IMR-90 (cell line): ENCODE measurements at regions not wholly inside any gene's neighbourhood (a gene's known extent, or its start where the extent isn't known, plus 50 kb on each side); places are given as distances from the start of the nearest gene placed in this dataset.

Experiments
- ATAC-seq: fragments of 200-7000 bp; cut with Tn5 transposase; 2 replicates; pipeline ENCODE4 v1.9.1; 2020; ENCODE audit warnings: low read depth, mild to moderate bottlenecking, moderate library complexity
- BruUV-seq: library from RNA; stranded (reverse); fragments of 400-500 nt; replicated peaks from 2 replicates; lab custom pipeline; 2021; lab: Mats Ljungman, UMichigan
- CTCF ChIA-PET: fragments of 300-600 bp; formaldehyde crosslinking; extraction: SDS; loops from one replicate; lab custom pipeline; 2021; ENCODE audit warnings: antibody characterized with exemption; lab: Yijun Ruan, JAX
- POLR2A ChIA-PET: fragments of 300-600 bp; sonication (Branson Sonifier 250); formaldehyde crosslinking; loops from one replicate; lab custom pipeline; 2022; ENCODE audit warnings: antibody characterized with exemption; ENCODE audit not compliant: unreplicated experiment; lab: Charles Lee
- DNase-seq: peaks from one replicate; pipeline ENCODE4 v3.0.0; 2013
- H2AFZ ChIP-seq: replicated peaks from 2 replicates; pipeline ENCODE3; 2013; ENCODE audit warnings: low read length, mild to moderate bottlenecking; ENCODE audit not compliant: poor library complexity
- H2AK5ac ChIP-seq: 2 replicates; pipeline ENCODE4 v1.6.1; 2013; ENCODE audit warnings: low read depth, low read length, inconsistent platforms
- H2AK9ac ChIP-seq: replicated peaks from 2 replicates; pipeline ENCODE3; 2013; ENCODE audit warnings: mild to moderate bottlenecking, low read depth, low read length, moderate library complexity; ENCODE audit not compliant: poor library complexity
- H2BK120ac ChIP-seq: 2 replicates; pipeline ENCODE4 v1.6.1; 2013; ENCODE audit warnings: low read depth, low read length, inconsistent platforms
- H2BK15ac ChIP-seq: 3 replicates; pipeline ENCODE4 v1.6.1; 2013; ENCODE audit warnings: low read depth, low read length, inconsistent platforms
- H2BK20ac ChIP-seq: 2 replicates; pipeline ENCODE4 v1.6.1; 2013; ENCODE audit warnings: low read depth, mild to moderate bottlenecking, inconsistent platforms, low read length, moderate library complexity
- H2BK5ac ChIP-seq: 2 replicates; pipeline ENCODE4 v1.6.1; 2013; ENCODE audit warnings: mild to moderate bottlenecking, low read depth, low read length, inconsistent platforms; ENCODE audit not compliant: poor library complexity, severe bottlenecking
- H3K14ac ChIP-seq: replicated peaks from 2 replicates; pipeline ENCODE4 v1.6.1; 2013; ENCODE audit warnings: low read depth, low read length, inconsistent platforms
- H3K18ac ChIP-seq: 2 replicates; pipeline ENCODE4 v1.6.1; 2013; ENCODE audit warnings: low read depth, low read length, control low read depth
- H3K23ac ChIP-seq: 2 replicates; pipeline ENCODE4 v1.6.1; 2013; ENCODE audit warnings: low read depth, low read length, inconsistent platforms
- H3K27ac ChIP-seq: 2 replicates; pipeline ENCODE4 v1.5.1; 2013; ENCODE audit warnings: mild to moderate bottlenecking, control low read depth, low read length; ENCODE audit not compliant: insufficient read depth
- H3K27me3 ChIP-seq: 2 replicates; pipeline ENCODE4 v1.6.1; 2013; ENCODE audit warnings: low read length; ENCODE audit not compliant: control insufficient read depth, insufficient read depth
- H3K36me3 ChIP-seq: 2 replicates; pipeline ENCODE4 v1.6.1; 2013; ENCODE audit warnings: low read length, mixed read lengths; ENCODE audit not compliant: control insufficient read depth, insufficient read depth
- H3K4ac ChIP-seq: 2 replicates; pipeline ENCODE4 v1.6.1; 2013; ENCODE audit warnings: low read depth, low read length, inconsistent platforms
- H3K4me1 ChIP-seq: 2 replicates; pipeline ENCODE4 v1.6.1; 2013; ENCODE audit warnings: low read length, mixed read lengths; ENCODE audit not compliant: control insufficient read depth, insufficient read depth
- H3K4me2 ChIP-seq: 2 replicates; pipeline ENCODE4 v1.6.1; 2013; ENCODE audit warnings: low read depth, mild to moderate bottlenecking, control low read depth, low read length, moderate library complexity
- H3K4me3 ChIP-seq: 2 replicates; pipeline ENCODE4 v1.5.1; 2013; ENCODE audit warnings: low read depth, mild to moderate bottlenecking, control low read depth, low read length, moderate library complexity; ENCODE audit not compliant: insufficient read depth
- H3K56ac ChIP-seq: 2 replicates; pipeline ENCODE4 v1.6.1; 2013; ENCODE audit warnings: low read length, inconsistent platforms; ENCODE audit not compliant: insufficient read depth; ENCODE audit errors: extremely low read depth
- H3K79me1 ChIP-seq, 2 experiments: 2 replicates each; pipeline ENCODE4 v1.6.1; 2013; ENCODE audit warnings: low read length in 2 of 2, inconsistent platforms in 1 of 2, low read depth in 1 of 2
- H3K9ac ChIP-seq: 2 replicates; pipeline ENCODE4 v1.6.1; 2013; ENCODE audit warnings: low read depth, low read length, control low read depth
- H3K9me1 ChIP-seq: 2 replicates; pipeline ENCODE4 v1.6.1; 2013; ENCODE audit warnings: low read length, inconsistent platforms; ENCODE audit not compliant: insufficient read depth
- H3K9me3 ChIP-seq: 2 replicates; pipeline ENCODE4 v1.6.1; 2013; ENCODE audit warnings: low read length; ENCODE audit not compliant: control insufficient read depth, insufficient read depth
- H4K20me1 ChIP-seq: 2 replicates; pipeline ENCODE4 v1.6.1; 2013; ENCODE audit warnings: low read length, inconsistent platforms; ENCODE audit not compliant: insufficient read depth
- H4K5ac ChIP-seq: 2 replicates; pipeline ENCODE4 v1.6.1; 2013; ENCODE audit warnings: mild to moderate bottlenecking, low read depth, low read length, control low read depth
- H4K8ac ChIP-seq, 2 experiments: 2 replicates each; pipeline ENCODE4 v1.6.1; 2013; ENCODE audit warnings: low read depth in 2 of 2, low read length in 2 of 2, control low read depth in 1 of 2, inconsistent platforms in 1 of 2
- H4K91ac ChIP-seq: 2 replicates; pipeline ENCODE4 v1.6.1; 2013; ENCODE audit warnings: low read depth, low read length, inconsistent platforms; ENCODE audit not compliant: insufficient read depth
- BHLHE40 ChIP-seq: fragments of 150-350 bp; IDR thresholded peaks from 2 replicates; pipeline ENCODE4 v1.6.1; 2016; ENCODE audit warnings: mild to moderate bottlenecking, low read depth, low read length
- CEBPB ChIP-seq: IDR thresholded peaks from 2 replicates; pipeline ENCODE4 v1.6.1; 2012; ENCODE audit warnings: low read depth, low read length, improper control_type of control experiment
- FOS ChIP-seq: fragments of 150-350 bp; IDR thresholded peaks from 2 replicates; pipeline ENCODE4 v1.6.1; 2016; ENCODE audit warnings: low read depth, low read length
- MAFK ChIP-seq: IDR thresholded peaks from 2 replicates; pipeline ENCODE4 v1.6.1; 2012; ENCODE audit warnings: low read depth, low read length, improper control_type of control experiment
- MAZ ChIP-seq: IDR thresholded peaks from 2 replicates; pipeline ENCODE4 v1.6.1; 2012; ENCODE audit warnings: low read depth, mild to moderate bottlenecking, low read length, improper control_type of control experiment, moderate library complexity, borderline replicate concordance
- MXI1 ChIP-seq: IDR thresholded peaks from 2 replicates; pipeline ENCODE4 v1.6.1; 2012; ENCODE audit warnings: low read depth, mild to moderate bottlenecking, low read length, moderate library complexity, borderline replicate concordance
- NFE2L2 ChIP-seq: fragments of 150-350 bp; IDR thresholded peaks from 2 replicates; pipeline ENCODE4 v1.6.1; 2016; ENCODE audit warnings: low read depth, mild to moderate bottlenecking, low read length
- POLR2A ChIP-seq: IDR thresholded peaks from 2 replicates; pipeline ENCODE4 v1.6.1; 2012; ENCODE audit warnings: mild to moderate bottlenecking, low read depth, low read length
- RAD21 ChIP-seq: IDR thresholded peaks from 2 replicates; pipeline ENCODE4 v1.6.1; 2012; ENCODE audit warnings: low read length, improper control_type of control experiment
- RCOR1 ChIP-seq: IDR thresholded peaks from 2 replicates; pipeline ENCODE4 v1.6.1; 2012; ENCODE audit warnings: mild to moderate bottlenecking, low read length, improper control_type of control experiment; ENCODE audit not compliant: insufficient replicate concordance
- RFX5 ChIP-seq: IDR thresholded peaks from 2 replicates; pipeline ENCODE4 v1.8.0; 2012; ENCODE audit warnings: low read depth, mild to moderate bottlenecking, low read length, moderate library complexity
- SMC3 ChIP-seq: fragments of 150-350 bp; IDR thresholded peaks from 2 replicates; pipeline ENCODE4 v1.6.1; 2016; ENCODE audit warnings: low read depth, mild to moderate bottlenecking, antibody characterized with exemption, low read length, moderate library complexity
- WGBS, 2 experiments: methylation state at CpG; one replicate each; pipeline versions ENCODE4 v1.1.5 to v1.1.7; 2013; ENCODE audit warnings: missing lambda C conversion rate in 2 of 2; ENCODE audit not compliant: insufficient read length in 1 of 2; ENCODE audit errors: extremely low coverage in 2 of 2; 5-methylcytosine and 5-hydroxymethylcytosine counted together
- dilution Hi-C: fragments of 300-500 bp; cut with HindIII; formaldehyde crosslinking; loops from one replicate; pipeline ENCODE4 v1.14.3; 2018; ENCODE audit warnings: low sequenced_read_pairs; ENCODE audit not compliant: unreplicated experiment
- in situ Hi-C: fragments of 300-500 bp; cut with MboI; formaldehyde crosslinking; loops from 3 replicates; pipeline ENCODE4 v1.14.3; 2019; ENCODE audit warnings: low sequenced_read_pairs, inconsistent platforms, mixed read lengths
- intact Hi-C: fragments of 100-400 bp; cut with micrococcal nuclease; formaldehyde crosslinking; loops from 2 replicates; pipeline ENCODE4 v1.10.0; 2022
- TF ChIP-seq, protein P1 (sequence below): conservative IDR thresholded peaks from 2 replicates; pipeline ENCODE4 v1.5.1; 2012; ENCODE audit warnings: mild to moderate bottlenecking, low read depth, low read length, improper control_type of control experiment
- TF ChIP-seq, protein P2 (sequence below): fragments of 150-350 bp; IDR thresholded peaks from 2 replicates; pipeline ENCODE4 v1.6.1; 2017; ENCODE audit warnings: mild to moderate bottlenecking, antibody characterized with exemption, low read length, low read depth
- TF ChIP-seq, protein P3 (sequence below): fragments of 150-350 bp; IDR thresholded peaks from 2 replicates; pipeline ENCODE4 v1.6.1; 2016; ENCODE audit warnings: low read depth, mild to moderate bottlenecking, low read length, moderate library complexity, borderline replicate concordance

DNA sequence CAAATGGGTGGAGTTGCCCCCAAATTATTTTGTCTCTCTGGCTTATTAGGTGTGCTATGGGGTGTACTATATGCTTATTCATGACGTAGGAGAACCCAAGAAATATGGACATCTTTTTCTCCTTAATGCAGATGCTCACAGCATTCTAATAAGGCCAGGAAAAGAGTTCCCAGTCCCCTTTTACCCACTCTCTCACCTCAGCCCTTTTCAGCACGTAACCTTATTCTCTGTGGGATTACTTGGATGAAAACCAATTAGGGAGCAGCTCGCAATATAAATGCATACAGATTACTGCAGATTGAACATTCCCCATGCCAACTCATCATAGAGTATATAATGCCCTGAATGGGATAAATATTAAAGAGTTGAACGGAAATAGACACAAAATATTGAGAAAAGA is 891.2 kb upstream of the POU3F3 start:
- Histone ChIP-seq H3K4me1 (no peaks in the 10 kb centered on the region), H4K5ac (no peak overlapping the region), H3K14ac (no peak overlapping the region), H2BK15ac (no peak overlapping the region), H4K8ac (no peak overlapping the region), H3K56ac (no peak overlapping the region), H2AK5ac (no peak overlapping the region), H3K27ac (no peak overlapping the region), H3K79me1 (no peaks in the 10 kb centered on the region), H2BK20ac (no peak overlapping the region), H3K4me3 (no peak overlapping the region), H3K18ac (no peak overlapping the region), H3K4ac (no peak overlapping the region), H3K23ac (no peak overlapping the region), H3K4me2 (no peak overlapping the region), H2BK120ac (no peak overlapping the region), H2AK9ac (no peak overlapping the region), H2BK5ac (no peak overlapping the region), H2AFZ (no peak overlapping the region), H4K91ac (no peak overlapping the region), H3K9ac (no peak overlapping the region), H3K9me3 (peaks cover 10% of the 10 kb centered on the region), H4K20me1 (no peaks in the 10 kb centered on the region), H3K27me3 (no peaks in the 10 kb centered on the region), H3K36me3 (no peaks in the 10 kb centered on the region), H3K9me1 (no peaks in the 10 kb centered on the region)
- dilution Hi-C loops (no loop called here), in situ Hi-C loops (no loop called here), intact Hi-C loops (no loop called here)
- no CpG with 5 or more reads among the region's 4 CpGs for WGBS, 2 experiments
- CTCF ChIA-PET, result no interaction called here
- ATAC-seq (no peak), DNase-seq (no peak)
- POLR2A ChIA-PET, result no interaction called here
- TF ChIP-seq, protein P1, sequence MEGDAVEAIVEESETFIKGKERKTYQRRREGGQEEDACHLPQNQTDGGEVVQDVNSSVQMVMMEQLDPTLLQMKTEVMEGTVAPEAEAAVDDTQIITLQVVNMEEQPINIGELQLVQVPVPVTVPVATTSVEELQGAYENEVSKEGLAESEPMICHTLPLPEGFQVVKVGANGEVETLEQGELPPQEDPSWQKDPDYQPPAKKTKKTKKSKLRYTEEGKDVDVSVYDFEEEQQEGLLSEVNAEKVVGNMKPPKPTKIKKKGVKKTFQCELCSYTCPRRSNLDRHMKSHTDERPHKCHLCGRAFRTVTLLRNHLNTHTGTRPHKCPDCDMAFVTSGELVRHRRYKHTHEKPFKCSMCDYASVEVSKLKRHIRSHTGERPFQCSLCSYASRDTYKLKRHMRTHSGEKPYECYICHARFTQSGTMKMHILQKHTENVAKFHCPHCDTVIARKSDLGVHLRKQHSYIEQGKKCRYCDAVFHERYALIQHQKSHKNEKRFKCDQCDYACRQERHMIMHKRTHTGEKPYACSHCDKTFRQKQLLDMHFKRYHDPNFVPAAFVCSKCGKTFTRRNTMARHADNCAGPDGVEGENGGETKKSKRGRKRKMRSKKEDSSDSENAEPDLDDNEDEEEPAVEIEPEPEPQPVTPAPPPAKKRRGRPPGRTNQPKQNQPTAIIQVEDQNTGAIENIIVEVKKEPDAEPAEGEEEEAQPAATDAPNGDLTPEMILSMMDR, result no peak
- no peak for TF ChIP-seq RAD21
- TF ChIP-seq, protein P2, sequence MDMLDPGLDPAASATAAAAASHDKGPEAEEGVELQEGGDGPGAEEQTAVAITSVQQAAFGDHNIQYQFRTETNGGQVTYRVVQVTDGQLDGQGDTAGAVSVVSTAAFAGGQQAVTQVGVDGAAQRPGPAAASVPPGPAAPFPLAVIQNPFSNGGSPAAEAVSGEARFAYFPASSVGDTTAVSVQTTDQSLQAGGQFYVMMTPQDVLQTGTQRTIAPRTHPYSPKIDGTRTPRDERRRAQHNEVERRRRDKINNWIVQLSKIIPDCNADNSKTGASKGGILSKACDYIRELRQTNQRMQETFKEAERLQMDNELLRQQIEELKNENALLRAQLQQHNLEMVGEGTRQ, result no peak
- no peak for TF ChIP-seq RCOR1
- TF ChIP-seq MAFK, result no peak
- no peak for TF ChIP-seq FOS
- no peak for TF ChIP-seq BHLHE40
- no peak for TF ChIP-seq NFE2L2
- no peak for TF ChIP-seq RFX5
- no peak for TF ChIP-seq SMC3
- no peak for TF ChIP-seq CEBPB
- no peak for TF ChIP-seq MXI1
- TF ChIP-seq, protein P3, sequence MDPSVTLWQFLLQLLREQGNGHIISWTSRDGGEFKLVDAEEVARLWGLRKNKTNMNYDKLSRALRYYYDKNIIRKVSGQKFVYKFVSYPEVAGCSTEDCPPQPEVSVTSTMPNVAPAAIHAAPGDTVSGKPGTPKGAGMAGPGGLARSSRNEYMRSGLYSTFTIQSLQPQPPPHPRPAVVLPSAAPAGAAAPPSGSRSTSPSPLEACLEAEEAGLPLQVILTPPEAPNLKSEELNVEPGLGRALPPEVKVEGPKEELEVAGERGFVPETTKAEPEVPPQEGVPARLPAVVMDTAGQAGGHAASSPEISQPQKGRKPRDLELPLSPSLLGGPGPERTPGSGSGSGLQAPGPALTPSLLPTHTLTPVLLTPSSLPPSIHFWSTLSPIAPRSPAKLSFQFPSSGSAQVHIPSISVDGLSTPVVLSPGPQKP, result no peak
- TF ChIP-seq MAZ, result no peak
- no peak for TF ChIP-seq POLR2A
- BruUV-seq, result no TSS peak
